OCI-LY1 (cell line): ENCODE measurements at regions not wholly inside any gene's neighbourhood (a gene's known extent, or its start where the extent isn't known, plus 50 kb on each side); places are given as distances from the start of the nearest gene placed in this dataset.

Source experiments
- H2AFZ ChIP-seq: fragments of 200-600 bp; sonication (generic), shearing (Covaris generic); 2 replicates; pipeline ENCODE4 v1.6.0; 2014; ENCODE audit warnings: antibody characterized with exemption, mild to moderate bottlenecking, low read length
- H3F3A ChIP-seq: fragments of 200-600 bp; sonication (generic), shearing (Covaris generic); 2 replicates; pipeline ENCODE4 v1.6.0; 2014; ENCODE audit warnings: mild to moderate bottlenecking, antibody characterized with exemption, low read length, moderate library complexity; ENCODE audit not compliant: insufficient read depth
- H3K27ac ChIP-seq: fragments of 200-600 bp; sonication (generic); 2 replicates; pipeline ENCODE4 v1.5.1; 2014; ENCODE audit warnings: low read length, mixed run types, mild to moderate bottlenecking, low read depth; ENCODE audit not compliant: poor library complexity, severe bottlenecking
- H3K27me3 ChIP-seq: fragments of 200-600 bp; sonication (generic); 2 replicates; pipeline ENCODE4 v1.6.0; 2014; ENCODE audit warnings: antibody characterized with exemption, mild to moderate bottlenecking, low read length, moderate library complexity; ENCODE audit not compliant: insufficient read depth
- H3K36me3 ChIP-seq: fragments of 200-600 bp; sonication (generic); 2 replicates; pipeline ENCODE4 v1.6.1; 2014; ENCODE audit warnings: mild to moderate bottlenecking, antibody characterized with exemption, low read length, moderate library complexity, mixed read lengths; ENCODE audit not compliant: insufficient read depth
- H3K4me1 ChIP-seq: fragments of 200-600 bp; sonication (generic); 2 replicates; pipeline ENCODE4 v1.5.1; 2014; ENCODE audit warnings: mild to moderate bottlenecking, low read length, moderate library complexity; ENCODE audit not compliant: insufficient read depth, severe bottlenecking
- H3K4me2 ChIP-seq: fragments of 200-600 bp; sonication (generic), shearing (Covaris generic); 2 replicates; pipeline ENCODE4 v1.6.1; 2014; ENCODE audit warnings: low read length
- H3K4me3 ChIP-seq: fragments of 200-600 bp; sonication (generic); 2 replicates; pipeline ENCODE4 v1.5.1; 2014; ENCODE audit warnings: low read length, low read depth, mild to moderate bottlenecking, mixed read lengths; ENCODE audit not compliant: poor library complexity, severe bottlenecking
- H3K79me2 ChIP-seq: fragments of 200-600 bp; shearing (Covaris generic); 2 replicates; pipeline ENCODE4 v1.6.1; 2016; ENCODE audit warnings: mixed run types, low read length, mixed read lengths; ENCODE audit not compliant: insufficient read depth
- H3K9ac ChIP-seq: fragments of 200-600 bp; sonication (generic), shearing (Covaris generic); 2 replicates; pipeline ENCODE4 v1.6.1; 2014; ENCODE audit warnings: mild to moderate bottlenecking, low read length, mixed read lengths
- H3K9me2 ChIP-seq: fragments of 200-600 bp; sonication (generic), shearing (Covaris generic); 2 replicates; pipeline ENCODE4 v1.6.1; 2014; ENCODE audit warnings: low read depth, mild to moderate bottlenecking, low read length, mixed read lengths
- H3K9me3 ChIP-seq: fragments of 200-600 bp; shearing (Covaris generic); 2 replicates; pipeline ENCODE4 v1.6.1; 2014; ENCODE audit warnings: low read length, mixed read lengths
- H4K20me1 ChIP-seq: fragments of 200-600 bp; sonication (generic), shearing (Covaris generic); 2 replicates; pipeline ENCODE4 v1.6.0; 2016; ENCODE audit warnings: mild to moderate bottlenecking, low read length; ENCODE audit not compliant: insufficient read depth
- CTCF ChIP-seq: fragments of 200-600 bp; sonication (generic), shearing (Covaris generic); IDR thresholded peaks from 2 replicates; pipeline ENCODE4 v1.5.1; 2017; ENCODE audit warnings: mild to moderate bottlenecking, antibody characterized with exemption, low read length, moderate library complexity, mixed read lengths
- EZH2 ChIP-seq: fragments of 200-600 bp; sonication (generic), shearing (Covaris generic); IDR thresholded peaks from 2 replicates; pipeline ENCODE4 v1.8.0; 2017; ENCODE audit warnings: borderline replicate concordance, mixed run types, mild to moderate bottlenecking, antibody characterized with exemption, low read length, moderate library complexity, mixed read lengths

GRCh38 chr2:193868132-193868531, 1673.4 kb upstream of the TMEFF2 start:
- Histone ChIP-seq H3F3A (no peaks in the 10 kb centered on the region), H3K27ac (no peak overlapping the region), H3K4me2 (no peak overlapping the region), H3K9me2 (no peaks in the 10 kb centered on the region), H3K36me3 (no peaks in the 10 kb centered on the region), H3K4me3 (no peak overlapping the region), H3K27me3 (no peaks in the 10 kb centered on the region), H3K4me1 (no peaks in the 10 kb centered on the region), H3K79me2 (no peaks in the 10 kb centered on the region), H2AFZ (no peak overlapping the region), H3K9me3 (no peaks in the 10 kb centered on the region), H3K9ac (no peak overlapping the region), H4K20me1 (no peaks in the 10 kb centered on the region)
- TF ChIP-seq EZH2 (no peak), CTCF (no peak)

GRCh38 chr2:193867454-193867853, 1672.7 kb upstream of the TMEFF2 start:
- no peak for TF ChIP-seq CTCF
- no peak for TF ChIP-seq EZH2

GRCh38 chr2:193861557-193861956, 1666.8 kb upstream of the TMEFF2 start:
- Histone ChIP-seq H3K36me3 (no peaks in the 10 kb centered on the region), H3F3A (no peaks in the 10 kb centered on the region), H3K4me1 (no peaks in the 10 kb centered on the region), H3K4me2 (no peak overlapping the region), H2AFZ (no peak overlapping the region), H3K9ac (no peak overlapping the region), H3K9me2 (no peaks in the 10 kb centered on the region), H3K79me2 (no peaks in the 10 kb centered on the region), H4K20me1 (no peaks in the 10 kb centered on the region), H3K9me3 (no peaks in the 10 kb centered on the region), H3K4me3 (no peak overlapping the region), H3K27ac (no peak overlapping the region), H3K27me3 (no peaks in the 10 kb centered on the region)
- TF ChIP-seq CTCF (peak; percentile 14), EZH2 (no peak)

More at GRCh38 chr2:193867454-193867853, 1672.7 kb upstream of the TMEFF2 start:
- Histone ChIP-seq H3K4me1 (no peaks in the 10 kb centered on the region), H2AFZ (no peak overlapping the region), H3K27me3 (no peaks in the 10 kb centered on the region), H3K79me2 (no peaks in the 10 kb centered on the region), H3K36me3 (no peaks in the 10 kb centered on the region), H3F3A (no peaks in the 10 kb centered on the region), H4K20me1 (no peaks in the 10 kb centered on the region), H3K9me3 (no peaks in the 10 kb centered on the region), H3K9me2 (no peaks in the 10 kb centered on the region), H3K27ac (no peak overlapping the region), H3K4me2 (no peak overlapping the region), H3K9ac (no peak overlapping the region), H3K4me3 (no peak overlapping the region)
